Skin epidermis (tissue), 12 donors: ENCODE measurements at regions not wholly inside any gene's neighbourhood (a gene's known extent, or its start where the extent isn't known, plus 50 kb on each side); places are given as distances from the start of the nearest gene placed in this dataset.

Experiments
- H3K27ac ChIP-seq, 21 experiments: fragments of 200-600 bp; sonication (generic) in 11 of 21; one replicate each; pipeline ENCODE4 v1.5.0; 2020; ENCODE audit warnings: mild to moderate bottlenecking in 3 of 21, inconsistent platforms in 2 of 21, moderate library complexity in 2 of 21
- H3K4me3 ChIP-seq, 7 experiments: fragments of 200-600 bp; sonication (generic) in 2 of 7; one replicate each; pipeline ENCODE4 v1.5.0; 2020; ENCODE audit warnings: inconsistent platforms in 2 of 7, mild to moderate bottlenecking in 2 of 7, moderate library complexity in 1 of 7

DNA sequence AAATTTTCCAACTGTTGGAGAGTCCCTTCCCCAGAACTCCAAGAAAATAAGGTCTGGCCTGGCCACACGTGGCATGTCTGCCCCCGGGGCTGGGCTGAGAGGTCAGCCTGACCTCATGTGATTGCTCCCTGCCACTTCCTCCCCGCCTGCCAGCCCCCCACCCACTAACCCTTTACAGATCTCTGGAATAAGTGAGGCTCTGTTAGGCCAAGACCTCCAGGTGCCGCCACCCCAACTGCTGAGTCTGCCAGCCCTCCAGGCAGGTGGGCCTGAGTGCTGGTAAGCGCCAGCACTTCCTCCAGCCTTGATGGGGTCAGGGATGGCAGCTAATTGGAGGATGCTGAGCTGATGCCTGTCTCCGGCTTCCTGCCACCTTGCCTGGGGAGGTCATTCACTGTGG lies 658.4 kb downstream of the MED13L start:
- no peak overlapping the region for H3K27ac ChIP-seq
- no peak overlapping the region for H3K4me3 ChIP-seq

GRCh38 chr12:115618105-115618504 lies 659.4 kb downstream of the MED13L start:
- Histone ChIP-seq H3K27ac (no peak overlapping the region), H3K4me3 (no peak overlapping the region)

DNA sequence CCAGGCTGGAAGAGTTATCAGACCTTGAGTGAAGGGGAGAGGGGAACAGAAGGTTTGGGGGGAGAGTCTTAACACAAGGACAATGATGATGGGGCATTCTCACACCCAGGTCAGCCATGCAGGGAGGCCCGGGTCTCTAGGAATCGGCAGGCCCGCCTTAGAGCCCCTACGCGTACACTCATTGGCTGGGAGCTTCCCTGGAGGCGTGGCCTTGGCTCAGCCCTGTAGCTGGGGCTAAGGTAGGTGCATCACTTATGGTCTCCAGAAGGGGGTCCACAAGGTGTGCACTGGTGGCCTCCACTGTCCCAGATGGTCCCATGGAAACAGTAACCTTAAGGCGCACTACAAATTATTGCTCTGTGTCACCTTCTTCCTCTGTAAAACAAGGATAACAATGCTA lies 660.1 kb downstream of the MED13L start:
- no peak overlapping the region for H3K4me3 ChIP-seq
- H3K27ac ChIP-seq = no peak overlapping the region

DNA sequence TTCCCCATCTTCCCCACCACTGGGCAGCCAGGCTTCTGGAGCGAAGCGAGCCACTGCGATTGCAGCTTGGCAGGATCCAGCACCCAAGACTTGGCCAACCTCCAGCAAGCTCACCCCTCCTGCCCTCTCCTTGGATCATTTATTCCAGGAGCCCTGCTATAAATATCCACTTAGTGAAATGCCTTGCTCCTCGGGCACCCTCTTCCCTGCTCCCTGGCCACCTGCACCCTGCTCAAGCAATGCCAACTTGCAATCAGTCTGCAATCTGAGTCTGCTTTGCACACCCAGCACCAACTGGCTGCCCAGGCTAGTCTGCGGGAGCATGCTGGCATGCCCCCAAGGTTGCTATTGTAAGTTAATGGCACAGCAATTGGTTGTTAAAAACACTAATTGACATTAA lies 666.0 kb downstream of the MED13L start:
- Histone ChIP-seq H3K4me3 (no peak overlapping the region), H3K27ac (no peak overlapping the region)

GRCh38 chr12:115609347-115609746 lies 668.1 kb downstream of the MED13L start:
- no peak overlapping the region for H3K4me3 ChIP-seq
- H3K27ac ChIP-seq = no peak overlapping the region

DNA sequence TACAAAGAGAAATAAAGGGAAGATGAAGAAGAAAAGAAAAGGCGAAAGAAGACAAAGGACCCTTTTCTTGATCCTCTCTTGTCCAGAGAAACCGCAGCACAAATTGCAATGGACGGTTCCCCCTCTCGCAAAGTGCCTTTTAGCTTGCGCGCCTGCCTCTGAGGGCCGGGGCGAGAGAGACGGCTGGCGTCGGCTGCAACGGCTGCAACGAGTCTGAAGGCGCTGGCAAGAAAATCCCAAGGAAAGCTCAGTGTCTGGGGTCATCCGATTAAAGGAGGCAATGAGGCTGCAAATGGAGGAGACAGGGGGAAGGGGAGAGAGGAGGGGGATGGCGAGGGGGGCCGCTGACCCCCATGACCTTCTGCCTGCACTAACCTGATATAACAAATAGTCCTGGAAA lies 671.5 kb downstream of the MED13L start:
- H3K27ac ChIP-seq = no peak overlapping the region

DNA sequence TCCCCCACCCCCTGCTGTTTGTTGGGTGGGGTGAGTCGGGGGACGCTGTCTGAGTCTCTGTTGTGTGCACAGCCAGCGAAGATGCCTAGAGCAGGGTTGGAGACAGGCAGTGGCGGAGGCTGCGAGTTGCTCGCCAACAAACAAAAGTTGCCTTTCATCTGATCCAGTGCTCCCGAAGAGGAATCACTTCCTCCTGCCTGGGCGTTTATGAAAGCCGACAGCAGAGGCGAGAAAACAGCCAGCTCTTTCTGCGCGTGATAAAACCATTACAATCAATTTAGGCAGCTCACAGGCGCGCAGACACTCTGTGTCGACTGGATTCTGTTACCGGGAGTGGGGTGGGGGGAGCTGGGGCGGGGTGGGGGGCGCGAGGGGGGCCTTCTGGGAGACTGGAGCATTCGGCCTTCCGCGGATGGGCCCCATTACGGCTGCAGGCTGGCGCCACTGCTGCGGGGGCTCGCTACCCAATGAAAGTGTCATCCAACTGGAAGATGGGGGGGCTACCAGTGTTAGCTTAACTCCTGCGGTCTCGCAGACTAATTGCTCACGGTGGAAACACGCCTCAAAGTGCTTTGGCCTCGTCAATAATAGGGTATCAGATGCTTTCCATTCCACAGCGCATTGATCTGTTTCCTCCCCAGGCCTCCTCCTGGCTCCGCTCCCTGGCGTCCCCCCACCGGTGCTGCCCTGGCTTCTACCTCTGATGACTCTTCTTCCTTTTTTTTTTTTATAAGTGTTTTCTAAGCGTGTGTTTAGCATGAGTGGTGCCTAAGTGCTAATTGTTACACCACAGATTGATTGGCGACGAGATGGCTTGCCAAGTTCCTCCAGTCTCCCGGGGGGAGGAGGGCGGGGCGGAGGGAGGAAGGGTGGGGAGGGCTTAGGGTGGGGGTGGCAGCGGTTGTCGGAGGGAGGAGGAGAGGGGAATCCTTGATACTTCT lies 678.4 kb downstream of the MED13L start:
- H3K27ac ChIP-seq = peak overlapping the region in 3 of 21 experiments; percentile 4 to 24 (median 17)

More for the DNA sequence above, 671.5 kb downstream of the MED13L start:
- no peak overlapping the region for H3K4me3 ChIP-seq

GRCh38 chr12:115597157-115597712 lies 680.3 kb downstream of the MED13L start:
- Histone ChIP-seq H3K4me3 (no peak overlapping the region), H3K27ac (no peak overlapping the region)

More for the DNA sequence above, 678.4 kb downstream of the MED13L start:
- H3K4me3 ChIP-seq = peak overlapping the region in 2 of 7 experiments; percentile 6 to 11

DNA sequence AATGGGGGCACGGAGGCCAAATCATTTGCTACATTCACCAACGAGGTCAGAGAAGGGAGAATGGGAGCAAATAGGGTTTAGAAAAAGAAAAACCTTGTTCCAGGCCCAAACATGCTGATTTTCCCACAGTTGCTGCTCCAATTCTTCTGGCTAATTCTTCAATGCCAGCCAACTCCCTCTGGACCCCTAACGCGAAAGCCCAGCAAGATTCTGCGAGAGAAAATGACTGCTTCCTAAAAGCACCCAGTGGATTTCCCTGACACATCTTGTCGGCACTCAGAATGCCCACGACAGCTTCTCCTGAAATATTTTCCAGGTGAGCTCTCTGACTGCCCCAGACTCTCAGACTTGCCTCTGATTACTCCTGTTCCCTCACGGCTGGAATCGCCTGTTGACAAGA lies 689.4 kb downstream of the MED13L start:
- Histone ChIP-seq H3K4me3 (no peak overlapping the region), H3K27ac (no peak overlapping the region)

GRCh38 chr12:115584156-115584555 lies 693.3 kb downstream of the MED13L start:
- Histone ChIP-seq H3K4me3 (no peak overlapping the region), H3K27ac (no peak overlapping the region)

DNA sequence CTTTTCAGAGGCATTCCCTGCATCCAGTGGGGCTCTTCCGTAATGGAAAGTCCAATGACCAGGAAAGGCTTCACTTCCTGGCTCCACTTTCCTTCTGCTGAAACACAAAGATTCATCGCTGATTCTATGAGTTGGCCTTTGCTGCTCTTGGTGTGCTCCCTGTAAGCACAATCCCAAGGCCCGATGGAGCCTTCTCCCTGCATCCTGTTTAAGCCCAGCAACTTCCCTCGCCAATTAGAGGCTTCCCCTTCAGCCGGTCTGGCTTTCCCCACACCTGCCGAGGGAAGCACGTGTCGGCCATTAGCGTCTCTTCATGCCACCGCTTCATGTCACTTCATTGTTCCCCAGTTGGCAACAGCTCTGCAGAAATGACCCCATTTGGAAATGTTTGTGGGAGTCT lies 693.9 kb downstream of the MED13L start:
- H3K27ac ChIP-seq = no peak overlapping the region
- H3K4me3 ChIP-seq = no peak overlapping the region

GRCh38 chr12:115577401-115577800 lies 700.1 kb downstream of the MED13L start:
- H3K27ac ChIP-seq = no peak overlapping the region
- H3K4me3 ChIP-seq = no peak overlapping the region

DNA sequence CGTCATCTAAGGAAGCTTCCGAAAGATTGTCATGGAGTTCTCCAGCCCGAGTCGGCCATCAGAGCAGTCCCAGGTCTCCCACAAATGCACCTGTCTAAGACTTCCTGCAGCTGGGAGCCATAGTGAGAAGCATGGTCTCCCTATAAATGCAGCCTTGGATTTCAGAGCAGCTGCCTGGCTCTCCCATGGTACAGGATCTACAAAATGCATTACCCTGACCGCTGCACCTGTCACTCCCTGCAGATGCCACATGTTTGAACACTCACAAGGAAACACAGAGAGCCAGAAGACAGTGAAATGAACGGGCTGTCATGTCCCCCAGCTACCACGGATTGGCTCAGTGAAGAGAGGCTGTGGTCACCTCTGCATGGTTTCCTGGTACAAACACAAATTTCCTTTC lies 702.7 kb downstream of the MED13L start:
- H3K27ac ChIP-seq = no peak overlapping the region
- H3K4me3 ChIP-seq = no peak overlapping the region

DNA sequence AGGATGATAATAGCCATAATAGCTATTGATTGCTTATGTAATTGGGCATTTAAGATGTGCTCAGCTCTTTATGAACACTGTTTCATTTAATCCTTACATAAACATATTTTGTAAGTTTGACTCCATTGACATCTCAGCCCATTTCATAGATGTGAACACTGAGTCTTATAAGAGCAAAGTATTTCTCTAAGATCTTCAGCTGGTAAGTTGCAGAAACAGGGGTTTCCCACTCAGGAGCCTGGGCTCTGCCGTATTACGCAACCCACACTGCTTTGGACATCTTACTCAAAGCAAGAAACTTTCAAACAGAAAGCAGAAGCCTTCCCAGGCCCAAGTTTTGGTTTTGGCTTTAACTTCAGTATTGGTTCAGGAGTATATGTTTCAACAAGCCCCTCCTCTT lies 705.1 kb downstream of the MED13L start:
- no peak overlapping the region for H3K4me3 ChIP-seq
- H3K27ac ChIP-seq = no peak overlapping the region

DNA sequence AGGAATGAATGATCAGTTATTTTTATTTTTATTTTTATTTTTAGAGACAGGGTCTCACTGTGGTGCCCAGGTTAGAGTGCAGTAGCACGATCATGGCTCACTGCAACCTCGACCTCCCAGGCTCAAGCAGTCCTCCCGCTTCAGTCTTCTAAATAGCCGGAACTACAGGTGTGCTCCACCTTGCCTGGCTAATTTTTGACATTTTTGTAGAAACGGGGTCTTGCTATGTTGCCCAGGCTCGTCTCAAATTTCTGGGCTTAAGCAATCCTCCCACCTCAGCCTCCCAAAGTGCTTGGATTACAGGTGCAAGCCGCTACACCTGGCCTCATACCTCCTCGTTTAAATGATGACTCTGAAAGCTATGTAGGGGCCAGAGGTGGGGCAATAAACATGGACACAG lies 706.0 kb downstream of the MED13L start:
- Histone ChIP-seq H3K4me3 (no peak overlapping the region), H3K27ac (no peak overlapping the region)

GRCh38 chr12:115571027-115571426 lies 706.5 kb downstream of the MED13L start:
- no peak overlapping the region for H3K4me3 ChIP-seq

GRCh38 chr12:115570069-115570777 lies 707.3 kb downstream of the MED13L start:
- no peak overlapping the region for H3K27ac ChIP-seq
- no peak overlapping the region for H3K4me3 ChIP-seq

More at GRCh38 chr12:115571027-115571426, 706.5 kb downstream of the MED13L start:
- H3K27ac ChIP-seq = no peak overlapping the region

DNA sequence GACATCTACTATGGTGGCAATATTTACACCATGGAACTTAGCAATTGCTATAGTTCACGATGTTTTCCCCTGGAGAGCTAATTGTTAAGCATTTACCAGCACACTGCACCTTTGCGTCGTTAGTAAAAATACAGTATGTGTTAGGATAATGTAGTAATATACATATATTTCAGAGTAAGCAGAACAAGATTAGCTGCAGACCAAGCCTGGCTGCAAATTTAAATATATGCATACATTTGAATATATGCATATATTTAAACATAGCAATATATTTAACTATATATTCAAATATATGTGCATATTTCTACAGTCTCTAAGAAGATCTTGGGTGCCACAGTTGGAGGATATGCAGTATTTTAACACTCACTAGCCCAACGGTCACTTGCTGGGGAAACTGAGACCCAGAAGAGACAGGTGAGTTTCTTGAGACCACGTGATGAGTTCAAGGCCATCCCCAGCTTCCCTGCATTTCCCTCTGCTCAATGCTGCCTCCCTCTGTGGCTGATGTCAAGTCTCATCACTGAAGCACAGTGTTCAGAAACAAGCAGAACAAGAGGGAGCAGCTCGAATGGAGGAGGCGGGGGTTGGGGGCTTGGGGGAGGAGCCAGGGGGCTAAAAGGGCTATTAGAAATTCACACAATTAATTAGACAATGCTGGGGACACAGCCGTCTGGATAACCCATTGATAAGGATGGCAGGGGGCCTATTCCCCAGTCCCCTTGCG lies 708.0 kb downstream of the MED13L start:
- Histone ChIP-seq H3K27ac (no peak overlapping the region), H3K4me3 (no peak overlapping the region)

- H3K27ac ChIP-seq = no peak overlapping the region
- no peak overlapping the region for H3K4me3 ChIP-seq
Measured at GRCh38 chr12:115558281-115558680, 719.2 kb downstream of the MED13L start.

DNA sequence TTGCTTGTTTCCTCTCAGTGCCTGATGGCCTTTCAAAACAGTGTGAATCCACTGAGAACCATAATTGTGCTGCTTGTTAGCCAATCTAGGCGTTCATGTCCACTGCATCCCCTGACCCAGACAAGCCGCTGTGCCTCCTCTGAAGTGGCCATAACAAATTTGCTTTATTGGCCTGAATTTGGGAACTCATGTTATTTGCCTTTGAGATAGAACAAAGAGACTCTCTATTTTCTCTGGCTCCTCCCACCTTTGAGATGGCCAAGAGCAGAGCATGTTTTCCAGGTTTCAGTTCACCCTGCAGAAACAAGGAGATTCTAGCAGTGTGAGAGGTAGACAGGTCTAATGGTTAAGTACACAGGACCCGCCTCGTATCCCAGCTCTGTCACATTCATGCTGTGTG lies 723.9 kb downstream of the MED13L start:
- no peak overlapping the region for H3K4me3 ChIP-seq
- no peak overlapping the region for H3K27ac ChIP-seq
